ENCODE measurements at regions not wholly inside any gene's neighbourhood (a gene's known extent, or its start where the extent isn't known, plus 50 kb on each side); places are given as distances from the start of the nearest gene placed in this dataset.
"Not testable (repeated sequence)": the region's sequence is repeated elsewhere in the genome, so short reads cannot be mapped to it uniquely, and the experiment has no call there.

DNA sequence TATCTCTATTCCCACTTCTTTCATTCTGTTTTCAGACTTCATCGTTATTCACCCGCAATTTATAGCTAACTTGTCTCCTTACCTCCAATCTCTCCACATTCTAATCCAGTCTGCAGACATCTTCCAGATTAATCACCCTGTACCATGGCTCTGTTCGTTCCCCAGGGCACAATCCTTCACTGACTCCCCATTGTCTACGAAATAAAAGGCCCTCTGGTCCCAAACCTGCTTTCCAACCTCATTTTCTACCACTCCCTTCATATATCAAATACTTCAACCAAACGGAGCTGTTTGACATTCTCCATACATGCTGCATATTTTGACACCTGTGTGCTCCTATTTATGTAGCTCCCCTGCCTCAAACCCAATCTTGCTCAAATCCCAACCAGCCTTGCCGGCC is 1720.6 kb upstream of the WWC1 start:
- DNase-seq, result no peak

DNA sequence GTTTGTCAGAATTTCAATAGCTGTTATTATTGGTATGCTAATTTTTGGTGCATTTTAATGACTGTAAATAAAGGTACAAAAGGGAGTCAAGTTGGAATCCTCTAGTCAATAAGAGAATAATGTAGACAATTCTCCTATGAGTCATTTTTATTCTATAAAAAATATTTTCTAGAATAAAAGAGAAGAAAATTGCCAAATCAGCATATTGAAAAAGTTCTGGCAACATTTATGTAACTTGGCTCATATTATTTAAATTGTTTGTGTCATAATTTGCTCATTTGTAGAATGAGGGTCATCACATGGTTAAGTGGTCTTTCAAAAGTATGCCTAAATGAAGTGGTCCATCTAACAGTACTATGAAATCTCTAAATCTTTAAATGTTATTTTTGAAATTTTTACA is 1719.8 kb upstream of the WWC1 start:
- DNase-seq, result no peak

DNA sequence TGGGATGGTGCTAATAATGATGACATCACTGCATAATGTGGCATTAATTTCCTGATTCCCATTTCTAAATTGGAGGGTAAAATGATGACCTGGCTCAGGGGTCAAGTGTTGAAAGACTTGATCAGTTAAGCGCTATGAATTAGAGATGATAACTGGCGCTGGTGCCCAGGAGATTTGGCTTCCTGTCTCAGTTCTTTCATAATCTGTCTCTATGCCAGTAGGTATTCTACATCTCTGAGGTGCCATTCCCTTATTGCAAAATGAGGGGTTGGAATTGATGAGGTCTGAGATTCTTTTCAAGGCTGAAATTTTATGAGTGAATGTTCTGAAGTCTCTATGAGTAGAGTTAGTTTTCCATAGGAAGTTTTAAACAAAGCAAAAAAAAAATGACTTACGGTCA is 1715.1 kb upstream of the WWC1 start:
- no peak for DNase-seq

GRCh38 chr5:166581826-166582225 is 1709.6 kb upstream of the WWC1 start:
- no peak for DNase-seq

GRCh38 chr5:166582416-166582815 is 1709.0 kb upstream of the WWC1 start:
- no peak for DNase-seq

DNA sequence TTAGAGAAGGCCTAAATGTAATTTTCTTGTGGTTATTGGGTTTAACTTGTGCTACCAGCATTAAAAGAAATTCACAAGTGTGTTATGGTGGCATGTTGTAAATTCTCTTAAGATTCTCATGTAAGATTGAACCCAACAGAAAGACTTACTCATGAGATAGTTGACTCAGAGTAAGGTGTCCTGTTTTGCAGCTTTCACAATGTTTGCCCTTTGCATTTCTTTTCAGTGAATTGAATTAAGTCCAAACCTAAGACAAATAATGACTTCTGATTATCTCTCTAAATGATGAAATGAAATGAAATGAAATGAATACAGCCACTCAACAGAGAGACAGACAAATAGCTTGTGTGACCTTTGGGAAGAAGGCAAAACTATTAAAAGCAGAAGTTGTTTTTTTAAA is 1696.9 kb upstream of the WWC1 start:
- no peak for DNase-seq

DNA sequence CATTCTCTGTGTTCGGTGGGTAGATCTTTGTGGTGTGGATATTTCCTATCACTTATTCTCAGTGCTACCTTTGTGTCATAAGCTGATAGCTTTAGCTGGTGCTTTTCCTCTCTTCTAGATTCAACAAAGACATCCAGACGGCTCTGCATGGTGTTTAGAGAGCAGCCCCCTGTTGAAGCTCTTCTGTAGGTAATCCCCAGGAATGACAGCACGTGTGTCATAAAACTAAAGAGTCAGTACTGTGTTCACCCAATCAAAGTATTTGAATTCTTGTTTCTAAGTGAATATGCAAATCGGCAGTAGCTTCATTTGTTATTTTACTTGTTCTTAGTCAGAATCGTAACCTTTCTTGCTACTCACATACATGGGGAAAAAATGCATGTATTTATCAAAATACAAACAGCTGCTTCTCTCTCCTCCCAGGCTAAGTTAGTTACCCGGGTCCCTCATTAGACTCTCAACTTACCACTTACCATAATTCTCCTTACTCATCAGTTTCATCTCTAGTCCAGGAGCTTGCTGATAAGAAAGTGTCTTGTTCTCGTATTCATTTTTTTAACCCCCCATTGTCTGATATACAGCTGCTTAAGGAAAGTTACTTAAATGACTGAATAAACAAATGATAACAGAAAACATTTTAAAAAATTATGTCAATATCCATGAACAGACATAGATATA is 1696.0 kb upstream of the WWC1 start:
- no peak for DNase-seq

GRCh38 chr5:166596043-166596442 is 1695.4 kb upstream of the WWC1 start:
- no peak for DNase-seq

GRCh38 chr5:166602271-166602670 is 1689.2 kb upstream of the WWC1 start:
- no peak for DNase-seq

GRCh38 chr5:166617507-166617906 is 1673.9 kb upstream of the WWC1 start:
- DNase-seq, result no peak

GRCh38 chr5:166618526-166618925 is 1672.9 kb upstream of the WWC1 start:
- DNase-seq, result no peak

DNA sequence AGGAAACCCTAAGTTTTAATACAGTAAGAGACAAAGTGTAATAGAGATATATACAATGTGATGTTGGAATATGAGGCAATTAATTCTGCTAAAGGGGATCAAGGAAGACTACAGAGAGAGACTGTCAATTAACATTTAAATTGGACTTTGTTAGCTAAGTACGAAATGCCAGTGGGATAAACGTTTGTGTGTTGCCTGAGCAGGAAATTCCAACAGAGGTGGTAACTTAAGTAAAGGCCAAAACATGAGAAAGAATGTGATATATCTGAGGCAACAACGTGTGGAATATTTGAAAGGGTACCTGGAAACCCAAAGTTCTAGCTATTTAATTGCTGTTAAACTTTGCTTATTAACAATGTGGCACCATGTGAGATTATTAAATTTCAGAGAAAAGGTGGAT is 1666.9 kb upstream of the WWC1 start:
- DNase-seq, result no peak

GRCh38 chr5:166625210-166625865 is 1666.1 kb upstream of the WWC1 start:
- no peak for DNase-seq

GRCh38 chr5:166637295-166637694 is 1654.2 kb upstream of the WWC1 start:
- no peak for DNase-seq

GRCh38 chr5:166639151-166639550 is 1652.3 kb upstream of the WWC1 start:
- DNase-seq, result no peak

GRCh38 chr5:166640136-166640535 is 1651.3 kb upstream of the WWC1 start:
- not testable (repeated sequence) for DNase-seq

- DNase-seq, result no peak
These were observed 1642.7 kb upstream of the WWC1 start for GRCh38 chr5:166648736-166649135.

- no peak for DNase-seq
These were observed 1641.8 kb upstream of the WWC1 start for GRCh38 chr5:166649676-166650075.

- no peak for DNase-seq
These were observed 1640.2 kb upstream of the WWC1 start for GRCh38 chr5:166651234-166651633.

DNA sequence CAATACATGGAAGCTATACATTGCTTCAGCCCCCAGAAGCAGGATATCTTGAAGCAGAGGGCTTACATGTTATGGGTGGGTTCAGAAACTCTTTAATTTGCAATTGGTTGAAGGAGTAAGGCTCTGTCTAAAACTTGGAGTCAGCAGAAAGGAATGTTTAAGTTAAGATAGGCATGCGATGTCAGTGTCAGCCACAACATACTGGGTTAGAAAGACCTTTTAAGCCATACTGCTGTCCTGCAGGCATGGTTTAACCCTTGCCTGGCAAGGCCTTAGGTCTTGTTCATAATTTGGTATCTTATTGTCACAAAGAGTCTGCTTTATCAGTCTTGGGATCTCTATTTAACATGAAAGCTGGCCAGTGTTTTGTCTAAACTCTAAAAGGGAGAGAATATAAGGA is 1619.6 kb upstream of the WWC1 start:
- no peak for DNase-seq

DNA sequence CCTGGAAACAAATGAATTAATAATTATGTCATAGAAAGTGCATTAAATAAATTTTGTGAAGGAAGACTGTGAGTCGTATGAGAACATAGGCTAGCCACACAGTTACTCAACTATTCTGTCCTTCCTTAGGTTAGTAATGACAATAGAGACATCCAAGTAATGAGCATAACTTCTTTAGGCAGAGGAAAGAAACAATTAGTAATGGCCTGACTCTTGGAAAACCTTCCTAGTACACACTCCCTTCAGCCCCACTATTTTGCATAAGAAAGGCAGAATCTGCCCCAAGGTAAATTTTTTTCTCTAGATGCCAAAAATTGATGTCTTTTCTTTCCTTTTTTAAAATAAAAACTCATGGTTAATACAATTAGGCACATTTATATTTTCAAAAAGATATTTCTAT is 1619.0 kb upstream of the WWC1 start:
- no peak for DNase-seq

DNA sequence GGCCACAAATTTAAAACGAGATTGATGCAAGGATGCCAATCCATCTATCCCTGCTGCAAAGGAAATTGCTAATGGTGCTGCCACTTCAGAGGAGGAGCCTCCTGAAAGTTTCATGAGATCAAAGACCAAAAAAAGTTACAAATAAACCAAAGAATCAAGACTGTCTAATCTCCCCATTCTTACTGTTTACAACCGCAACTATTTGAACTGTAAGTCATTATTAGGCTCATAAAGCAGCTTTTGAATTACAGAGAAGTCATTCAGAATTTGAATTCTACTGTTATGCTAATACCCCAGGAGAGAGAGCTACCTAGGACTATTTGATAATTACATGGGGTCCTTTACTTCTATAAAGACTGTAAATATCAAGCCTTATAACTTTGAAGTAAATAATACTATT is 1613.6 kb upstream of the WWC1 start:
- DNase-seq, result no peak

DNA sequence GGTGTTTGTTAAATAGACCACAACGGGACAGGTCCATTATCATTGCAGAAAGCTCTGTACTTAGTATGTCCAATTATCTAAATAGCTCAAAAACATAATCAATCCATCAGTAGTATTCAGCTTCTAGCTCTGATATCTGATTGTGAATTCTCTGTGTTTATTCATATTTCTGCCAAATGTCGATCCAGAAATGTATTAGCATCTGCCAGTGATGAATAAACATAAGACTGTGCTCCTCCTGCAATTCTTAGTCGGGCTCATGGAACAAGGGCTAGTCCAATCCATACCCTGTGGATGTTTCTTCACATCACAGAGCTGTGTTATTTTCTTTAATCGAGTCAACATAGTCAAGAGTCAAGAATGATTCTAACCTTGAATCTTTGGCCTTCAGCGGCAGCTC is 1612.1 kb upstream of the WWC1 start:
- no peak for DNase-seq

GRCh38 chr5:166695326-166695725 is 1596.1 kb upstream of the WWC1 start:
- no peak for DNase-seq

DNA sequence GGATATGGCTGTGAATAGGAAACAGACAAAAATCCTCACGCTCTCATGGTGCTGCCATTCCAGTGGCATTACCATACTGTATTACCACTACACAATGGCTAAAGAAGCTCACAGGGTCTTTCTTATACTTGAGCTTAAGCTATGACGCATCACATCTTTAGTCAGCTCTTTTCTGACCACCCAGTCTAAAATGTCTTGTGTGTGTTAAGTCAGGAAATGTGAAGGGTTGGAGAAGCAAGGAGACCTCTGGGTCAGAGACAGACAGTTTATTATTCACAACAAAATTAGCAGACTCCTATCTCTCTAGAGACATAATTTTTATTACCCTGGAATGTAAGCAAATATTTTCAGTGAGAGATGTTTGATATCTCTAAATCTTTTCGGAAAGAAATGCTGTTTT is 1583.2 kb upstream of the WWC1 start:
- DNase-seq, result no peak
